Mucosa of descending colon (tissue), 3 donors: ENCODE measurements at regions not wholly inside any gene's neighbourhood (a gene's known extent, or its start where the extent isn't known, plus 50 kb on each side); places are given as distances from the start of the nearest gene placed in this dataset.

Experiments
- ATAC-seq: fragments of 200-7000 bp; cut with Tn5 transposase; one replicate; pipeline ENCODE4 v1.9.1; 2020; ENCODE audit warnings: mild to moderate bottlenecking, moderate library complexity
- DNase-seq, 3 donors: peaks; one replicate each; pipeline ENCODE4 v3.0.0-alpha.2; 2020
- H3K36me3 ChIP-seq: fragments of 200-600 bp; one replicate; pipeline ENCODE4 v1.8.0; 2021; ENCODE audit warnings: low read depth, mild to moderate bottlenecking
- H3K4me1 ChIP-seq: fragments of 200-600 bp; one replicate; pipeline ENCODE4 v1.8.0; 2021; ENCODE audit warnings: low read depth, mild to moderate bottlenecking
- H3K4me3 ChIP-seq: fragments of 200-600 bp; one replicate; pipeline ENCODE4 v1.8.0; 2021; ENCODE audit warnings: mild to moderate bottlenecking
- H3K9me3 ChIP-seq: fragments of 200-600 bp; one replicate; pipeline ENCODE4 v1.8.0; 2021; ENCODE audit warnings: mild to moderate bottlenecking
- intact Hi-C, 2 donors: fragments of 100-400 bp; cut with DNase I in 1 of 2; cut with micrococcal nuclease in 1 of 2; formaldehyde crosslinking; loops; one replicate each; pipeline versions ENCODE4 v1.11.0 to v1.11.1; 2022; cut with DNase I, micrococcal nuclease
- TF ChIP-seq, protein P1 (sequence below): fragments of 200-600 bp; IDR thresholded peaks from one replicate; pipeline ENCODE4 v1.8.0; 2022; ENCODE audit warnings: antibody characterized with exemption, mild to moderate bottlenecking
- donor health status: DM: no; HTN: no; CAD: no; lungs with moderate emphysema.
- donor health status: DM: no; HTN: no; CAD: no.
- donor health status: DM: no; HTN: yes; CAD: no.

DNA sequence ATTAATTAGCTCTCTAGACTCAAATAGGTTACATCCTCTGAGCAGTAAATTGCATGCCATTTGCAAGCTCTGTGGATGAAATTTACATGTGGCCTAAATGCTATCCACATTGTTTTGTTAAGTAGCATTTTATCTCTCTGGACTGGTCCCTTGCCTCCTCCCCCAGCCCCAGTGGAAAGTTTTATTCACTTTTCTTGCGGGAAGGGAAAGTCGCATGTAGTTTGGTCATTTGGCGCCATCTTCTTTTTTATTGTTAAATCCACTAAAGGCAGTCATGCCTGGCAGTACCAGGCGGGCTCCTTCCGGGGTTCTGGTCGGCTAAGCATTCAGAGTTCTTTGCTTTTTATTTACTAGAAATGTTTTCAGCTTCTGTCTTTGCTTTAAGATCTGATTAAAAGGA lies 188.7 kb downstream of the TM9SF2 start:
- no peak for ATAC-seq
- Histone ChIP-seq H3K9me3 (no peaks in the 10 kb centered on the region), H3K4me3 (no peak overlapping the region), H3K4me1 (peaks cover 16% of the 10 kb centered on the region), H3K36me3 (no peaks in the 10 kb centered on the region)
- intact Hi-C loops: no loop called here
- TF ChIP-seq, protein P1, sequence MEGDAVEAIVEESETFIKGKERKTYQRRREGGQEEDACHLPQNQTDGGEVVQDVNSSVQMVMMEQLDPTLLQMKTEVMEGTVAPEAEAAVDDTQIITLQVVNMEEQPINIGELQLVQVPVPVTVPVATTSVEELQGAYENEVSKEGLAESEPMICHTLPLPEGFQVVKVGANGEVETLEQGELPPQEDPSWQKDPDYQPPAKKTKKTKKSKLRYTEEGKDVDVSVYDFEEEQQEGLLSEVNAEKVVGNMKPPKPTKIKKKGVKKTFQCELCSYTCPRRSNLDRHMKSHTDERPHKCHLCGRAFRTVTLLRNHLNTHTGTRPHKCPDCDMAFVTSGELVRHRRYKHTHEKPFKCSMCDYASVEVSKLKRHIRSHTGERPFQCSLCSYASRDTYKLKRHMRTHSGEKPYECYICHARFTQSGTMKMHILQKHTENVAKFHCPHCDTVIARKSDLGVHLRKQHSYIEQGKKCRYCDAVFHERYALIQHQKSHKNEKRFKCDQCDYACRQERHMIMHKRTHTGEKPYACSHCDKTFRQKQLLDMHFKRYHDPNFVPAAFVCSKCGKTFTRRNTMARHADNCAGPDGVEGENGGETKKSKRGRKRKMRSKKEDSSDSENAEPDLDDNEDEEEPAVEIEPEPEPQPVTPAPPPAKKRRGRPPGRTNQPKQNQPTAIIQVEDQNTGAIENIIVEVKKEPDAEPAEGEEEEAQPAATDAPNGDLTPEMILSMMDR: no peak
- DNase-seq: no peak

DNA sequence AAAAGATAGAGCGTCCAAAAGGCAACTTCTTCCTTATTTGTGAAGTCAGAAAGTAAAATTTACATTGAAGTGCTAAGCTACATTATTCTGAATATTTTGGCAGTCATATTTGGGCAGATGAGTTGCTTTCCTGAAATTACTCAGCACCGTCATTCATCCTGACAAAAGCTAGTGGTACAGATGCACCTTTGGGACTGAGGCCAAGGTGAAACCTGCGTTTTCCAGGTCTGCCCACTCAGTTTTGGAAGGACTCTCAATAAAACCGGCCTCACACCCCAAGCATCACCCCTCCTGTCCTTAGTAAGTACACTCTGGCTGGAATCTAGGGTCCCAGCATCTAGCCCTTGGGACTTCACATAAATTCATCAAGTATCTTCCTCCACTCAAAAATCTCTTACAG lies 187.5 kb downstream of the TM9SF2 start:
- DNase-seq (no peak), ATAC-seq (no peak)
- intact Hi-C loops: no loop called here
- H3K4me3 ChIP-seq: no peak overlapping the region
- TF ChIP-seq, protein P1: no peak
- no peaks in the 10 kb centered on the region for H3K9me3 ChIP-seq
- H3K36me3 ChIP-seq: no peaks in the 10 kb centered on the region
- H3K4me1 ChIP-seq: peaks cover 16% of the 10 kb centered on the region

DNA sequence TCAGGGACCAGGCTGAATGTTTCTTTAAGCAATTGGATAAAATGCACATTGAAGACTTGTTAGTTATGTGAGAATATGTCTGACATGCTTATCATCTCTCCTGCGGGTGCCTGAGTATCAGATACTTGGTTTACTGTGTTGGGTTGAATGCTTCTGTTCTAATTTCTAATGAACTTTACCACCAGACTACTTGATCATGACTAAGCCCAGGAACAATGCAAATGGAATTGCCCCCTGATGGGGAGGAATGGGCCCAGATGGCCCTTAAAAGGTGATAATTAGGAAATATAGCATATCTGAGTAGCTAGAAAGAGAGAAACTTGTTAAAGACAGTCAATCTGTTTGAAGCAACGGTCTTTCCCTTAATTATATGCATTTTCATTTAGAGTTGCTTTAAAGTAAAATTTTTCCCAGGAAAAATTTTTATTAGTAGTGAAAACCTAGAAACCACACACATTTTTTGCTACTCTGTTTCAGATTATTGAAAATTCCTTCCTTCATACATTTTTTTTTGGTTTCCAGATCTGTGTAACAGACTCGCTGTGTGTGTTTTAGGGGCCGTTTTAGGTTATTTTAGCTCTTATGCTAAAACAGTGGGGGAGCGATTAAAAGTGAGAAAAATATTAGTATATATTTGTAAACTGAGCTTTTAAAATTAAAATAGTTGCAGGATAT lies 186.6 kb downstream of the TM9SF2 start:
- TF ChIP-seq, protein P1: no peak
- no peak overlapping the region for H3K4me3 ChIP-seq
- intact Hi-C loops: no loop called here
- ATAC-seq (no peak), DNase-seq (no peak)
- peaks cover 16% of the 10 kb centered on the region for H3K4me1 ChIP-seq
- H3K36me3 ChIP-seq: no peaks in the 10 kb centered on the region
- H3K9me3 ChIP-seq: no peaks in the 10 kb centered on the region

DNA sequence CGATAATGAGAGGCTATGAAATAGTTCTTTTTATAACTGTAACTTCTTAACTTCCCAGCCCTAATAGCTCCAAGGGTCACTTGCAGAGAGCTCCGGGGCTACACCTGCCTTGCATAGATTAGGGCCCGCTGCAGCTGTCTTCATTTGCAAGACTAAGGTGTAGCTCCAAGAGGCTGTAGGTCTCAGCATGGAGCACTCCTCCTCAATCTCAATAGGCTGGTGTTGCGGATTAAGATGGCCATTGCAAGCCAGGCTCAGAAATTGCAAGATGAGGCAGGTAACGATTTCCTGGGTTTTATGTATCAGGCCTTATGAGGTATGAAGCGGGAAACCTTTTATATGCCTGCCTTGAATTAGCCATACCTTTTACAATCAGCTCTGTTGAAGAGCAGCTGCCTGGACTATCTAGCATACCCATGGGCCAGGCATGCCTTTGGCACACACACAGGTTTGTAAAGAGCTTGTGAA lies 185.7 kb downstream of the TM9SF2 start:
- intact Hi-C loops: no loop called here
- DNase-seq (peak in 2 of 3 donors; percentile 44 to 49), ATAC-seq (peak; percentile 83)
- Histone ChIP-seq H3K4me3 (no peak overlapping the region), H3K9me3 (no peaks in the 10 kb centered on the region), H3K4me1 (peaks cover 16% of the 10 kb centered on the region), H3K36me3 (no peaks in the 10 kb centered on the region)
- TF ChIP-seq, protein P1: no peak

DNA sequence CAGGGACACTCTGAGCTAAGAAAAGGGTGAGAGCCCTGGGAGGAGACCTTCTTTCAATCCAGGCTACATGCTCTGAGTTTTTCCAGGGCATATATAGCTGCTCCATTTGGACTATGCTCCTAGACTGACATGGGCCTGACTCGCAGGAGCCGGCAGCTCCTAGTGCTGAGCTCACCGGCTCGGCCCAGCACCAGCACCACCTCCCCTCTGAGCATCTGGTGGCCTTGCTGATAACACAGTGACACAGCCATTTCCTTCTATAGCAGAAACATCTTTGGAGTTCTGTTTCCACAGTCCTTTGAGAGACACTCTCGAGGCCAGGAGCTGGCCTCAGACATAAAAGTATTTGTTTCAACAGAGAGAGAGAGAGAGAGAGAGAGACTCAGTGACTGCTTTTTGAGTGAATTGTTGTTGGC lies 184.9 kb downstream of the TM9SF2 start:
- intact Hi-C loops: no loop called here
- ATAC-seq: peak; percentile 96

More for the DNA sequence above, 184.9 kb downstream of the TM9SF2 start:
- H3K36me3 ChIP-seq: no peaks in the 10 kb centered on the region
- peaks cover 16% of the 10 kb centered on the region for H3K4me1 ChIP-seq
- peak; percentile 51 to 73 (median 69) for DNase-seq
- no peak overlapping the region for H3K4me3 ChIP-seq
- TF ChIP-seq, protein P1: no peak
- no peaks in the 10 kb centered on the region for H3K9me3 ChIP-seq
